Body of pancreas (tissue), 4 donors: ENCODE measurements at regions not wholly inside any gene's neighbourhood (a gene's known extent, or its start where the extent isn't known, plus 50 kb on each side); places are given as distances from the start of the nearest gene placed in this dataset.

Source experiments
- ATAC-seq: fragments of 150-250 bp; one replicate; pipeline ENCODE4 v1.9.1; 2016
- DNase-seq, 4 donors: peaks; one replicate each; pipeline ENCODE4 v3.0.0-alpha.2; 2019
- H3K27ac ChIP-seq, 4 donors: fragments of 200-600 bp; sonication (generic); 1 replicate in 3 of 4; 2 replicates in 1 of 4; pipeline versions ENCODE4 v1.5.1 to v1.6.1; 2016 to 2019; ENCODE audit warnings: mild to moderate bottlenecking in 1 of 4, mixed read lengths in 1 of 4, moderate library complexity in 1 of 4
- H3K27me3 ChIP-seq, 2 donors: fragments of 200-600 bp; sonication (generic); one replicate each; pipeline ENCODE4 v1.6.0; 2016; ENCODE audit warnings: mild to moderate bottlenecking in 1 of 2
- H3K36me3 ChIP-seq, 2 donors: fragments of 200-600 bp; sonication (generic); replicated peaks in 1 of 2; 2 replicates each; pipeline ENCODE4 v1.5.1; 2016; ENCODE audit warnings: low read depth in 2 of 2; ENCODE audit not compliant: insufficient read depth in 1 of 2
- H3K4me1 ChIP-seq: fragments of 200-600 bp; sonication (generic); one replicate; pipeline ENCODE4 v1.6.0; 2016
- H3K4me3 ChIP-seq, 2 donors: fragments of 200-600 bp; sonication (generic); 1 replicate in 1 of 2; 2 replicates in 1 of 2; pipeline ENCODE4 v1.5.1; 2016 to 2019
- H3K9me3 ChIP-seq, 3 donors: fragments of 200-600 bp; sonication (generic); 1 replicate in 2 of 3; 2 replicates in 1 of 3; pipeline ENCODE4 v1.5.1; 2016
- POLR2A ChIP-seq, 3 donors: fragments of 450-650 bp; IDR thresholded peaks; one replicate each; pipeline ENCODE4 v1.6.1; 2016; ENCODE audit warnings: antibody characterized with exemption in 3 of 3, mild to moderate bottlenecking in 2 of 3
- WGBS, 2 donors: methylation state at CpG; one replicate each; pipeline ENCODE4 v1.1.5; 2017; 5-methylcytosine and 5-hydroxymethylcytosine counted together
- intact Hi-C: fragments of 100-400 bp; cut with DNase I; formaldehyde crosslinking; loops from one replicate; pipeline ENCODE4 v1.15.1; 2023
- TF ChIP-seq, protein P1 (sequence below), 7 experiments: fragments of 450-650 bp in 4 of 7; fragments of 200-600 bp in 3 of 7; sonication (generic) in 3 of 7; IDR thresholded peaks; one replicate each; pipeline ENCODE4 v1.5.1; 2016 to 2019; ENCODE audit warnings: antibody characterized with exemption in 7 of 7

DNA sequence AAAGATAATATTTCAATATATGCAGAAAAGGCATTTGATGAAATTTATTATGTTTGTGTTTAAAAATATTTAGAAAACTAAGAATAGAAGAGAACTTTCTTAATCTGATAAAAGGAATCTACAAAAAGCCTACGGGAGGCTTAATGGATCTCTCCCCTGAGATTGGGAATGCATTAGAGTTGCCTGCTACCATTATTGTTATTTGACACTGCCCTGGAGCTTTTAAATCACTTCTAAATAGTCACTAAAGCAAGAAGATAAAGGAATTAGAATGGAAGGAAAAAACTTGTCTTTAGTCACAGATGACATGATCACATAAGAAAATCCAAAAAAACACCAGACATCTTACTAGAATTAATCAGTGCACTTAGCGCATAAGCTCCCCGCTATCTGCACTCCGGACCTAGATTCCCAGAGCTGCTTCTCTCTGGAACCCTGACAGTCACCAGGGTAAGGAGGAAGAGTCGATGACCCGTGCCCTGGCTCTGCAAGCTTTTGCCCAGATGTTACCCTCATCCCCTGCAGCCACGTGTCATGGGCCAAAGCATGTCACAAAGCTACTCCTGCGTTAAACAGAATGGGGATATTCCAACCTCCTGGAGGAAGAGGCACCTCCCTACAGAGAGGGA is 97.1 kb downstream of the MINAR1 start:
- H3K27me3 ChIP-seq = no peaks in the 10 kb centered on the region
- 65 to 66% methylated on average over 8 of the region's 8 CpGs for WGBS, 2 donors

DNA sequence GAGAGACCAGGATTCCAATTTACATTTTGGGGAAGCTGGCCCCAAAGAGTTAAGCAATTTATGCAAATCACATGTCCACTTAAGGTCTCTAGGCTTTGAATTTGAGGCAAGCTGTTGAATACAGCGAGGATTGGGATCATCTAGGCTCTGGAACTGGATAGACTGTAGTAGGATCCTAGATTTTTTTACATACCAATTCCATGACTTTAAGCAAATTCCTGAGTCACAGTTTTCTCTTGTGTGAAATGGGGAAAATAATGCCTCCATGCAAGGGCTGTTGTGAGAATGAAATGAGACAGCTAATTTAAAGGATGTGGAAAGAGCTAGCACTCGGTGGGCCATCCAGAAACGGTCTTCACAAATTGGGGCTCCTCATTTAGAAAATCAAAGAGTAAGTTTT is 103.4 kb downstream of the MINAR1 start:
- intact Hi-C loops = no loop called here
- DNase-seq = no peak
- 75 to 79% methylated on average over 3 of the region's 3 CpGs for WGBS, 2 donors
- no peaks in the 10 kb centered on the region for H3K27me3 ChIP-seq
- H3K27ac ChIP-seq = no peak overlapping the region
- ATAC-seq = no peak
- H3K4me3 ChIP-seq = no peak overlapping the region
- no peaks in the 10 kb centered on the region for H3K36me3 ChIP-seq
- no peaks in the 10 kb centered on the region for H3K4me1 ChIP-seq
- H3K9me3 ChIP-seq = no peaks in the 10 kb centered on the region
- TF ChIP-seq, protein P1, sequence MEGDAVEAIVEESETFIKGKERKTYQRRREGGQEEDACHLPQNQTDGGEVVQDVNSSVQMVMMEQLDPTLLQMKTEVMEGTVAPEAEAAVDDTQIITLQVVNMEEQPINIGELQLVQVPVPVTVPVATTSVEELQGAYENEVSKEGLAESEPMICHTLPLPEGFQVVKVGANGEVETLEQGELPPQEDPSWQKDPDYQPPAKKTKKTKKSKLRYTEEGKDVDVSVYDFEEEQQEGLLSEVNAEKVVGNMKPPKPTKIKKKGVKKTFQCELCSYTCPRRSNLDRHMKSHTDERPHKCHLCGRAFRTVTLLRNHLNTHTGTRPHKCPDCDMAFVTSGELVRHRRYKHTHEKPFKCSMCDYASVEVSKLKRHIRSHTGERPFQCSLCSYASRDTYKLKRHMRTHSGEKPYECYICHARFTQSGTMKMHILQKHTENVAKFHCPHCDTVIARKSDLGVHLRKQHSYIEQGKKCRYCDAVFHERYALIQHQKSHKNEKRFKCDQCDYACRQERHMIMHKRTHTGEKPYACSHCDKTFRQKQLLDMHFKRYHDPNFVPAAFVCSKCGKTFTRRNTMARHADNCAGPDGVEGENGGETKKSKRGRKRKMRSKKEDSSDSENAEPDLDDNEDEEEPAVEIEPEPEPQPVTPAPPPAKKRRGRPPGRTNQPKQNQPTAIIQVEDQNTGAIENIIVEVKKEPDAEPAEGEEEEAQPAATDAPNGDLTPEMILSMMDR (IDR thresholded peaks at IDR 0.05) = no peak
- no peak for TF ChIP-seq POLR2A (IDR thresholded peaks at IDR 0.05)

More for the DNA sequence above, 97.1 kb downstream of the MINAR1 start:
- Histone ChIP-seq H3K4me3 (no peak overlapping the region), H3K4me1 (no peaks in the 10 kb centered on the region), H3K36me3 (no peaks in the 10 kb centered on the region), H3K9me3 (no peaks in the 10 kb centered on the region), H3K27ac (no peak overlapping the region)
- no peak for TF ChIP-seq POLR2A (IDR thresholded peaks at IDR 0.05)
- DNase-seq (no peak), ATAC-seq (no peak)
- intact Hi-C loops = no loop called here

DNA sequence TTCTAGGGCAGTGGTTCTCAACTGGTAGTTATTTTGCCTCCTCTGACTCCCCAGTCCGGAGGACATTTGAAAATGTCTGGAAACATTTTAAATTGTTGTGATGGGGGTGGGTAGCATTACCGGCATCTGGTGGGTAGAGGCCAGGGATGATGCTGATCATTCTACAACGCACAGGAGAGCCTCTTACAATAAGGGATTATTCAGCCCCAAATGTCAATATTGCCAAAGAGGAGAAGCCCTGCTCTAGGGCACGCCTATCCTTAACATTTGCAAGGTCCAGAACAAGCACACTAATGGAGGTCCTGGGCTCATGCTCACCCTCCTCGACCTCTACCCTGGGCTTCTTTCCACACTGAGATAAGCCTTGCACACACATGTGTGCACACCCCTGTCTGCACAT is 106.4 kb downstream of the MINAR1 start:
- TF ChIP-seq POLR2A (IDR thresholded peaks at IDR 0.05) = no peak
- TF ChIP-seq, protein P1 (IDR thresholded peaks at IDR 0.05) = no peak

DNA sequence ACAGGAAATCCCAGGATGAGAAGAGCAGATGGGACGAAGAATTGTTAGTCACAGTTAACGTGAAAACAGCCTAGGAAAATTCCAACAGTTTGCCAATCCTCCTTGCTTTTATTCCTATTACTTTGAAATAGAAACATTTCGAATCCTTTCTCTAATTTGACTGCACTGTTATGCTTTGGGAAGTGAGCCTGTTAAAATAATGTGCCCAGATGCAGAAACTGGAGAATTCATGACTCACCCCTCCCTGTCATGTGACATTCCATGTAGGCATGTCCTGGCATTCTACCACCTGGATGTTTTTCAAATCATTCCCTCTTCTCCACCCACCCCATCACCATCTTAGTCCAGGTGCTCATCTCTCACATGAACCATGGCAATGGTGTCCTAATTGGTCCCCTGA is 107.3 kb downstream of the MINAR1 start:
- Histone ChIP-seq H3K4me3 (no peak overlapping the region), H3K27me3 (no peaks in the 10 kb centered on the region), H3K27ac (no peak overlapping the region), H3K36me3 (no peaks in the 10 kb centered on the region), H3K9me3 (no peaks in the 10 kb centered on the region), H3K4me1 (no peaks in the 10 kb centered on the region)
- WGBS, 2 donors = 62 to 80% methylated on average over 3 of the region's 3 CpGs
- no peak for ATAC-seq
- DNase-seq = no peak
- intact Hi-C loops = no loop called here
- TF ChIP-seq, protein P1 (IDR thresholded peaks at IDR 0.05) = no peak
- no peak for TF ChIP-seq POLR2A (IDR thresholded peaks at IDR 0.05)

More for the DNA sequence above, 106.4 kb downstream of the MINAR1 start:
- Histone ChIP-seq H3K9me3 (no peaks in the 10 kb centered on the region), H3K4me1 (no peaks in the 10 kb centered on the region), H3K27ac (no peak overlapping the region), H3K4me3 (no peak overlapping the region), H3K27me3 (no peaks in the 10 kb centered on the region), H3K36me3 (no peaks in the 10 kb centered on the region)
- intact Hi-C loops = no loop called here
- 84 to 85% methylated on average over 5 of the region's 5 CpGs for WGBS, 2 donors
- no peak for ATAC-seq
- no peak for DNase-seq

DNA sequence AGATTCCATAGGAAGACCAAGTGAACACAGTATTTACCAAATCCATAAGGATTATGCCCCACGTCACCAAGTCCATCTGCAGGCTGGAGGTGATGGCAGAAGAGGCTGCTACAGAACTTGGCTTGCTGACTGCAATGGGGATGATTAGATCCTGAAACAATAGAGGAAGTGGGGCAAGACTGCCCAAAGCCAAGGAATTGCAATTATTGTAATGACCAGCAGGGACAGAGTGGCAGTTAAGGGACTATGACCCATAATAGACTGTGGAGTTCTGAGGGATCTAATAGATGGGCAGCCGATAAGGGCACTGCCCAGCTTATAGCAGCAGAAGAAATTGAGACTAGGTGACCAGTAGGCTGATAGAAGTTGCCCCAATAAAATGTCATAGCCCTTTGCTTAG is 108.4 kb downstream of the MINAR1 start:
- 76 to 83% methylated on average over 2 of the region's 2 CpGs for WGBS, 2 donors
- H3K27ac ChIP-seq = no peak overlapping the region
- H3K4me3 ChIP-seq = no peak overlapping the region
- no peak for DNase-seq
- H3K4me1 ChIP-seq = no peaks in the 10 kb centered on the region
- intact Hi-C loops = no loop called here
- no peaks in the 10 kb centered on the region for H3K27me3 ChIP-seq
- no peak for ATAC-seq
- H3K36me3 ChIP-seq = no peaks in the 10 kb centered on the region
- TF ChIP-seq, protein P1 (IDR thresholded peaks at IDR 0.05) = no peak
- no peak for TF ChIP-seq POLR2A (IDR thresholded peaks at IDR 0.05)
- H3K9me3 ChIP-seq = no peaks in the 10 kb centered on the region
